ENCODE measurements at regions not wholly inside any gene's neighbourhood (a gene's known extent, or its start where the extent isn't known, plus 50 kb on each side); places are given as distances from the start of the nearest gene placed in this dataset.
A peak's percentile ranks its signal among the peaks of the same experiment; 100 is the strongest.

DNA sequence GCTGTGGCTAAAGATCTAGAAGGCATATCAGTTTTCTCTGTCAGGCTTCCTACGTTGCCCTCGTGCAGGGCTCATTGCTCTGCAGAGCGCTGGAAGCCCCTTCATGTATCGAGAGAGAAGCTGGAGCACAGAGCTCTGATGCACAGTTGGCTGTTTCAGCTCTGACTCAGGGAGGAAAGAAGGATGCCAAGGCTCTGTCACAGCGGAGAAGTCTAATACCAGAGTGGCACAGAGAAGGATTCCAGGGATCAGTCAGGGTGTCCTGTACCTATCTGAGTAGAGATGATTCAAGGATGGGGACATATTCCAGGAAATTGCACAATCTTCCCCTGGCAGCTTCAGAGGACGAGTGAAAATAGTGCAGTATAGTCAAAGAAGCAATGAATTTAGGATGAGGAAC, 179.2 kb upstream of the FMN2 start:
- Histone ChIP-seq H3K36me3 (ENCODE audit: control insufficient read depth in 5 of 5, insufficient read depth in 5 of 5, low read length in 5 of 5) (no peaks in the 10 kb centered on the region), H3K4me3 (ENCODE audit: low read depth in 1 of 5, low read length in 5 of 5) (no peak overlapping the region), H3K9me3 (ENCODE audit: control insufficient read depth in 5 of 5, low read length in 5 of 5) (no peaks in the 10 kb centered on the region), H3K9ac (ENCODE audit: low read length in 5 of 5) (no peak overlapping the region), H3K4me1 (ENCODE audit: control insufficient read depth in 5 of 5, insufficient read depth in 5 of 5, low read length in 5 of 5) (peaks cover 0 to 10% (median 3%) of the 10 kb centered on the region in 5 donors), H3K27me3 (ENCODE audit: control insufficient read depth in 5 of 5, insufficient read depth in 4 of 5, low read length in 5 of 5) (no peaks in the 10 kb centered on the region), H3K27ac (ENCODE audit: low read depth, low read length) (no peak overlapping the region)

DNA sequence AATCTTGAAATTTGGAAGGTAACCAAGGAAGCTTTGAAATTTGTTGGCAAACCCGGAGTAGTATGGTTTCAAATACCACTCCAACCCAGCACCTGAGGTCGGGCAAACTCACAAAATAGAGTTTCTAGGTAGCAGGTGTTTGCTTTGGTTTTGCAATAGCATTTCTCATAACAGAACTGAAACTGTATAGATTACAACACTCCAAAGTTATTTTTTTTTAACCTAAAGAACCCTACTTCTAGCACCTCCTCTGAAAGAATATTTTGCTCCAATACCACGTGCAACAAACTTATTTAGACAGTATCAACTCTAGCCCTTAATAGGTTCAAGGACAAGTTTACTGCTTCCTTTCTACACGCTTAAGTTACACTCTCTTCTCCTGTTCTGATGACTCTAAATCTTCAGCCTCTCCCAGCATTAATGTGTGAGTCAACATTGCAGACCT, 178.5 kb upstream of the FMN2 start:
- H3K9ac ChIP-seq (ENCODE audit: low read length in 5 of 5): no peak overlapping the region
- no peak overlapping the region for H3K27ac ChIP-seq (ENCODE audit: low read depth, low read length)
- H3K4me1 ChIP-seq (ENCODE audit: control insufficient read depth in 5 of 5, insufficient read depth in 5 of 5, low read length in 5 of 5): peaks cover 0 to 10% (median 3%) of the 10 kb centered on the region in 5 donors
- no peaks in the 10 kb centered on the region for H3K36me3 ChIP-seq (ENCODE audit: control insufficient read depth in 5 of 5, insufficient read depth in 5 of 5, low read length in 5 of 5)
- no peaks in the 10 kb centered on the region for H3K9me3 ChIP-seq (ENCODE audit: control insufficient read depth in 5 of 5, low read length in 5 of 5)
- no peak overlapping the region for H3K4me3 ChIP-seq (ENCODE audit: low read depth in 1 of 5, low read length in 5 of 5)
- no peaks in the 10 kb centered on the region for H3K27me3 ChIP-seq (ENCODE audit: control insufficient read depth in 5 of 5, insufficient read depth in 4 of 5, low read length in 5 of 5)

DNA sequence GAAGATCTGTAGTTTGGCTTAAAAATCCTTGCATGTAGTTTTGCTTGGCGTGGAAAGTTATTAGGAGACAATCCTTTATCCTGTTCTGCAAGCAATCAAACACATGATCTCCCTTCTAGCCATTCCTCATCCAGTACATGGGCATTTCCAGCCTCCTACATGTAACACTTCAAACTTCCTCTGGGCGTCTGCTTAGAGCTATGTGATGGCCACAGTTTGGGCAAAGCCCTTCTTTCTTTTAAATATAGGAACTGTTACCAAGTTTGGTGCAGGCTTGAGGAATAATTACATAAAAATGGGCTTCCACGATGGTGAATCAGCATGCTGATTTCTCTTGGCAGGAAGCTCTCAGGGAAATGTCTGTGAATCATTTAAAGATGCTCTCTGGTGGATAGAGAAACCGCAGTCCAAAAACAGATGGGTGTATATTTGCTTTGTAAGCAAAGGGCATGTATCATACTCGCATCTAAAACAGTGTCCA, 176.9 kb upstream of the FMN2 start:
- H3K9me3 ChIP-seq (ENCODE audit: control insufficient read depth in 5 of 5, low read length in 5 of 5): no peaks in the 10 kb centered on the region
- no peak overlapping the region for H3K4me3 ChIP-seq (ENCODE audit: low read depth in 1 of 5, low read length in 5 of 5)
- no peaks in the 10 kb centered on the region for H3K36me3 ChIP-seq (ENCODE audit: control insufficient read depth in 5 of 5, insufficient read depth in 5 of 5, low read length in 5 of 5)
- H3K27me3 ChIP-seq (ENCODE audit: control insufficient read depth in 5 of 5, insufficient read depth in 4 of 5, low read length in 5 of 5): no peaks in the 10 kb centered on the region
- H3K9ac ChIP-seq (ENCODE audit: low read length in 5 of 5): no peak overlapping the region
- H3K27ac ChIP-seq (ENCODE audit: low read depth, low read length): no peak overlapping the region
- peaks cover 0 to 6% (median under 1%) of the 10 kb centered on the region in 5 donors for H3K4me1 ChIP-seq (ENCODE audit: control insufficient read depth in 5 of 5, insufficient read depth in 5 of 5, low read length in 5 of 5)

DNA sequence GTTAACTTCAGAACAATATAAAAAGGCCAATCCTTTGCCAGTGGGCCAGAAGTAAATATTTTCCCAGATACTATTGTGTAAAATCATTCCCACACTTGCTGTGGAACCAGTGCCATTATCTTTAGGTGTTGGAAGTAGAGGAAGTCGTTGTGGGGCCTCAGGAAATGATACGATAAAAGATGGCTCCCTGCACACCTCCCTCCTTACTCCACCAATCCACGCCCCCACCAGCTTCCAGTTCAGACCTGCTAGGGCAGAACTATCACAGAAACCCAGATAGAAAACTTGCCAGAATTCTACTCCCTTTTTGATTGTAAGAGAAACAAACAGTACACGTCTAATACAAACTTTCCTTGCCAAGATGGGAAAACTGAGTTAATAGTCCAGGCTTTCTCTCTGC, 173.0 kb upstream of the FMN2 start:
- Histone ChIP-seq H3K36me3 (ENCODE audit: control insufficient read depth in 5 of 5, insufficient read depth in 5 of 5, low read length in 5 of 5) (no peaks in the 10 kb centered on the region), H3K27me3 (ENCODE audit: control insufficient read depth in 5 of 5, insufficient read depth in 4 of 5, low read length in 5 of 5) (no peaks in the 10 kb centered on the region), H3K27ac (ENCODE audit: low read depth, low read length) (no peak overlapping the region), H3K9me3 (ENCODE audit: control insufficient read depth in 5 of 5, low read length in 5 of 5) (no peaks in the 10 kb centered on the region), H3K9ac (ENCODE audit: low read length in 5 of 5) (no peak overlapping the region), H3K4me3 (ENCODE audit: low read depth in 1 of 5, low read length in 5 of 5) (no peak overlapping the region), H3K4me1 (ENCODE audit: control insufficient read depth in 5 of 5, insufficient read depth in 5 of 5, low read length in 5 of 5) (no peaks in the 10 kb centered on the region)

DNA sequence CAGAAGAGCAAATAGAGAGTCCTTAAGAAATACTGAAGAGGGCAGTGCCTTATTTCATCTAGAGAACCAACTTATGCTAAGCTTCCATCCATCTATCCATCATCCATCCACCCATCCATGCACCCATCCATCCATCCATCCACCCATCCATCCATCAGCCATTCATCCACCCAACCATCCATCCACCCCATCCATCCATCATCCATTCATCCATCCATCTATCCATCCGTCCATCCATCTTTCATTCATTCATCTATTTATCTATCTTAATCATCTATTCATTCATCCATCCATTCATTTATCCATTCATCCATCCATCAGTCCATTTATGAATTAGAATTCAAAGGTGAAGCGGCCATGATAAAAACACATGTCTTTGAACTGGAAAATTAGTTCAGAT, 171.5 kb upstream of the FMN2 start:
- Histone ChIP-seq H3K27me3 (ENCODE audit: control insufficient read depth in 5 of 5, insufficient read depth in 4 of 5, low read length in 5 of 5) (no peaks in the 10 kb centered on the region), H3K36me3 (ENCODE audit: control insufficient read depth in 5 of 5, insufficient read depth in 5 of 5, low read length in 5 of 5) (no peaks in the 10 kb centered on the region), H3K4me1 (ENCODE audit: control insufficient read depth in 5 of 5, insufficient read depth in 5 of 5, low read length in 5 of 5) (no peaks in the 10 kb centered on the region), H3K4me3 (ENCODE audit: low read depth in 1 of 5, low read length in 5 of 5) (no peak overlapping the region), H3K27ac (ENCODE audit: low read depth, low read length) (no peak overlapping the region), H3K9ac (ENCODE audit: low read length in 5 of 5) (no peak overlapping the region), H3K9me3 (ENCODE audit: control insufficient read depth in 5 of 5, low read length in 5 of 5) (no peaks in the 10 kb centered on the region)

DNA sequence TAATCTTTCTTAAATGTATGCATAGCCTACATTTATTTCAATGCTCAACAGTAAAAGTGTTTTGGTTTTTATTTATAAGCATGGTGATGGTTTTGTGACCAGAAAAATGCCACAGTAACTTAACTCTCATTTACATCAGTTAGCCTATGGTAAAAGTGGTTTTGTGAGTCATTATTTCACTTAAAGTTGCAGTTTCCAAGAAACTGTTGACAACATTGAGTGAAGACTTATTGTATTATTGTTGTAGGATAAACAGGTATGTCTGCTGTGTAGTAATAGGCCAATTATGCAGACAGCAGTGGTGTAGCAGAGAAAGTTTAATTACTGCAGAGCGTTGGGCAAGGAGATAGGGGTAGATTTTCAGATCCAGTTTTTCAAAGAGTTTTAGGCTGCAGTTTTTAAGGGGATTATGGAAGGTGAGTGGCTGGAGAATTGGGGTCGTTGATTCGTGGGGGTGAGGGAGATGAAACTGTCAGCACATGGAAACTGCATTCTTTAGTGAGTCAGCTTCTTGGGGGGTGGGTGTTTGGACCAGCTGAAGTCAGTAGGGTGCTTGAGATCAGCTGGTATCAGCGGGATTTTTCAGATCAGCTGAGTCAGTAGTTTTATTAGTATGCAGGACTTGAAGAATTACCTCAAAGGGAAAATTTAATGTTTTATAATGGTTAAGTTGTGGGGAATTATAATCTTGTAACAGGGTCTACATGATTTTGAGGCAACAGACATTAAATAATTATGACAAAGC, 168.7 kb upstream of the FMN2 start:
- no peaks in the 10 kb centered on the region for H3K9me3 ChIP-seq (ENCODE audit: control insufficient read depth in 5 of 5, low read length in 5 of 5)
- no peaks in the 10 kb centered on the region for H3K36me3 ChIP-seq (ENCODE audit: control insufficient read depth in 5 of 5, insufficient read depth in 5 of 5, low read length in 5 of 5)
- H3K9ac ChIP-seq (ENCODE audit: low read length in 5 of 5): no peak overlapping the region
- no peaks in the 10 kb centered on the region for H3K27me3 ChIP-seq (ENCODE audit: control insufficient read depth in 5 of 5, insufficient read depth in 4 of 5, low read length in 5 of 5)
- H3K4me3 ChIP-seq (ENCODE audit: low read depth in 1 of 5, low read length in 5 of 5): no peak overlapping the region
- H3K27ac ChIP-seq (ENCODE audit: low read depth, low read length): no peak overlapping the region
- H3K4me1 ChIP-seq (ENCODE audit: control insufficient read depth in 5 of 5, insufficient read depth in 5 of 5, low read length in 5 of 5): no peaks in the 10 kb centered on the region

DNA sequence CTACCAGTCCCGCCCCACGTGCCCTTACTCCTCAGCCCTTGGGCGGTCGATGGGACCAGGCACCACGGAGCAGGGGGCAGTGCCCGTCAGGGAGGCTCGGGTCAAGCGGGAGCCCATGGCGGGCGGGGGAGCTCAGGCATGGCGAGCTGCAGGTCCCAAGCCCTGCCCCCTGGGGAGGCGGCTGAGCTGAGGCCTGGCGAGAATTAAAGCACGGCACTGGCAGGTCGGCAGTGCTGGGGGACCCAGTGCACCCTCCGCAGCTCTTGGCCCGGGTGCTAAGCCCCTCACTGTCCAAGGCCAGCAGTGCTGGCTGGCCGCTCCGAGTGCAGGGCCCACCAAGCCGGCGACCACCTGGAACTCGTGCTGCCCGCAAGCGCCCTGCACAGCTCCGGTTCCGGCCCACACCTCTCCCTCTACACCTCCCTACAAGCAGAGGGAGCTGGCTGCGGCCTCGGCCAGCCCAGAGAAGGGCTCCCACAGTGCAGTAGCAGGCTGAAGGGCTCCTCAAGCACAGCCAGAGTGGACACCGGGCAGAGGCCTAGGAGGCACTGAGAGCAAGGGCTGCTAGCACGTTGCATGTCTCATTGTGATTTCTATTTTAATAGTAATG, 166.8 kb upstream of the FMN2 start:
- Histone ChIP-seq H3K4me3 (ENCODE audit: low read depth in 1 of 5, low read length in 5 of 5) (no peak overlapping the region), H3K4me1 (ENCODE audit: control insufficient read depth in 5 of 5, insufficient read depth in 5 of 5, low read length in 5 of 5) (no peaks in the 10 kb centered on the region), H3K27me3 (ENCODE audit: control insufficient read depth in 5 of 5, insufficient read depth in 4 of 5, low read length in 5 of 5) (no peaks in the 10 kb centered on the region), H3K9ac (ENCODE audit: low read length in 5 of 5) (no peak overlapping the region), H3K27ac (ENCODE audit: low read depth, low read length) (no peak overlapping the region), H3K36me3 (ENCODE audit: control insufficient read depth in 5 of 5, insufficient read depth in 5 of 5, low read length in 5 of 5) (no peaks in the 10 kb centered on the region), H3K9me3 (ENCODE audit: control insufficient read depth in 5 of 5, low read length in 5 of 5) (no peaks in the 10 kb centered on the region)

DNA sequence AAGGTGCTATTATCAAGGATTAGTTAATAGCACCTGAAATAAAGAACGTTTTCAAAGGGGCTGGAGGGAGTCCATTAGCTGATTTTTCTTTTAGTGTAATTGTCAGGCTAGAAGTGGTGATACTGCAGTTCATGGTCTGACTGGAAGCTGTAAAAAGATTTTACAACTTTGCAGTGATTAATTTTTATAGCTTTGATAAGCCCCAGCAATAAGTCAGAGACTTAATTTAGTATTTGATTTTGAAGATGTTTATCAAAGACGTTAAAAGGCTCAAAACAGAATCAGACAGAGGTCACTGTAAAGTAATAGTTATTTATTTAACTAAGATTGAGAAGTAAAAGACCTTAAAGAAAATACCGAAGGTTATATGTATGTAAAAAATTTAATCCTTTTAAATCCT, 165.5 kb upstream of the FMN2 start:
- no peak overlapping the region for H3K4me3 ChIP-seq (ENCODE audit: low read depth in 1 of 5, low read length in 5 of 5)
- no peaks in the 10 kb centered on the region for H3K36me3 ChIP-seq (ENCODE audit: control insufficient read depth in 5 of 5, insufficient read depth in 5 of 5, low read length in 5 of 5)
- no peak overlapping the region for H3K27ac ChIP-seq (ENCODE audit: low read depth, low read length)
- H3K27me3 ChIP-seq (ENCODE audit: control insufficient read depth in 5 of 5, insufficient read depth in 4 of 5, low read length in 5 of 5): no peaks in the 10 kb centered on the region
- H3K4me1 ChIP-seq (ENCODE audit: control insufficient read depth in 5 of 5, insufficient read depth in 5 of 5, low read length in 5 of 5): peaks cover 0 to 5% (median 0%) of the 10 kb centered on the region in 5 donors
- H3K9ac ChIP-seq (ENCODE audit: low read length in 5 of 5): no peak overlapping the region
- no peaks in the 10 kb centered on the region for H3K9me3 ChIP-seq (ENCODE audit: control insufficient read depth in 5 of 5, low read length in 5 of 5)

DNA sequence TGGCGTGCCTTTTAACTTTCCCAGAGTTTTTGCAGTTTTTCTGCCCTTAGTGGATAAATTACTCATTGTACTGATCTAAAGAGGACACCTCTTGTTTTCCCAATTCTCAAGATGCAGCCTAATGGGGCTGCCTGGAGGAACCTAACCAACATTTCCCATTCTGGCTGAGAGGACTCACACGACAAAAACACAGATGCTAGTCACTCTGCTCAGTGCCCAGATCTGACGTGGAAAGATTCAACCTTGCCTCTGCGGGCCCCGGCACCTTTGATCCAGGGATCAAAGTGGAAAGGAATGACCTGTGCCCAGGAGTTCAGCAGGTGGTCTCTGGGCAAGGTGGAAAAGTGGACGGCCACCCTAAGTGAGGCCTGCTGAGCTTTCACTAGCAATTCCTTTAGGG, 162.4 kb upstream of the FMN2 start:
- H3K27ac ChIP-seq (ENCODE audit: low read depth, low read length): no peak overlapping the region
- no peak overlapping the region for H3K9ac ChIP-seq (ENCODE audit: low read length in 5 of 5)

DNA sequence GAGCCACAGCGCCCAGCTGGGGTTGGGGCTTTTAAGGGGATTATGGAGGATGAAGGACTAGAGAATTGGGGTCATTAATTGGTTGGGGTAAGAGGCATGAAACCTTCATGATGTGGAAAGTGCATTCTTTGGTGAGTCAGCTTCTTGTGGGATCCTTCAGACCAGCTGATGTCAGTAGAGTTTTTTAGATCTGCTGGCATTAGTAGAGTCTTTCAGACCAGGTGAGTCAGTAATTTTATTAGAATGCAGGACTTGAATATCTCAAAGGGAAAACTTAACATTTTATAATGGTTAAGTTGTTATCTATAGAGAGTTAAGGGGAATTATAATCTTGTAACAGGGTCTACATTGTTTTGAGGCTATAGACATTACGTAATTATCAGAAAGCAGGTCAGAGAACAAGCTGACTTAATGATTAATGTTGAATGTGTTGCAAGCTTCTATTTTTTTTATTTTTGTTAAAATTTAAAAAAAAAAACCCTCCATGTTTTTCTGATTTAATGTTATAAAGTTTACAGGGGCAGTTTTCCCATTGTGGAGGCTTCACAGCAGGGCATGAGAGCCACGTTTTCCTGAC, 160.9 kb upstream of the FMN2 start:
- Histone ChIP-seq H3K36me3 (ENCODE audit: control insufficient read depth in 5 of 5, insufficient read depth in 5 of 5, low read length in 5 of 5) (no peaks in the 10 kb centered on the region), H3K4me1 (ENCODE audit: control insufficient read depth in 5 of 5, insufficient read depth in 5 of 5, low read length in 5 of 5) (peaks cover 0 to 10% (median 0%) of the 10 kb centered on the region in 5 donors), H3K9me3 (ENCODE audit: control insufficient read depth in 5 of 5, low read length in 5 of 5) (no peaks in the 10 kb centered on the region), H3K4me3 (ENCODE audit: low read depth in 1 of 5, low read length in 5 of 5) (no peak overlapping the region), H3K27ac (ENCODE audit: low read depth, low read length) (no peak overlapping the region), H3K27me3 (ENCODE audit: control insufficient read depth in 5 of 5, insufficient read depth in 4 of 5, low read length in 5 of 5) (no peaks in the 10 kb centered on the region), H3K9ac (ENCODE audit: low read length in 5 of 5) (peak overlapping the region in 1 of 5 donors; percentile 11)

More for the DNA sequence above, 162.4 kb upstream of the FMN2 start:
- no peaks in the 10 kb centered on the region for H3K9me3 ChIP-seq (ENCODE audit: control insufficient read depth in 5 of 5, low read length in 5 of 5)
- H3K36me3 ChIP-seq (ENCODE audit: control insufficient read depth in 5 of 5, insufficient read depth in 5 of 5, low read length in 5 of 5): no peaks in the 10 kb centered on the region
- H3K27me3 ChIP-seq (ENCODE audit: control insufficient read depth in 5 of 5, insufficient read depth in 4 of 5, low read length in 5 of 5): no peaks in the 10 kb centered on the region
- H3K4me1 ChIP-seq (ENCODE audit: control insufficient read depth in 5 of 5, insufficient read depth in 5 of 5, low read length in 5 of 5): peaks cover 0 to 10% (median 0%) of the 10 kb centered on the region in 5 donors
- no peak overlapping the region for H3K4me3 ChIP-seq (ENCODE audit: low read depth in 1 of 5, low read length in 5 of 5)
